GOT3 (cell line): ENCODE measurements at regions not wholly inside any gene's neighbourhood (a gene's known extent, or its start where the extent isn't known, plus 50 kb on each side); places are given as distances from the start of the nearest gene placed in this dataset.

Source experiments
- DNase-seq: peaks from one replicate; lab custom pipeline; 2025; ENCODE audit warnings: mixed read lengths; lab: John Stamatoyannopoulos, UW

GRCh38 chr16:26295625-26296304, 604.0 kb downstream of the HS3ST4 start:
- peak; percentile 2 for DNase-seq

DNA sequence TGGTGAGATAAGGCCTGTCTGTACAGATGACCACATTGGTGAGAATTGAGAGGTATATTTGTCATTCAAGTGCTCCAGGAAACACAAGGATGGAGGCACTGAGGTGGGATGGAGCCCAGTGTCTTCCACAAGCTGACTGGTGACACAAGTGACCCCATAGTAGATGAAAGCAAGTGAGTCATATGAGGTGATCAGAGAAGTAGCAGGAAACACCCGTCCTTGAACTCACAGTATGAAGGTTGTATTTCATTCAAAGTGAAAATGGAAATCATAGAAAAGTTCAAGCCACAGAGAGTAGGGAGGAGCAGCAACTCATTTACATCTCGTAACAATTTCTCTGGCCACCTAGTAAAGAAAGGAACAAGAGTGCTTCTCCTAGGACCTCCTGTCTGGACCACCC, 609.8 kb downstream of the HS3ST4 start:
- DNase-seq: no peak

- no peak for DNase-seq
Measured at GRCh38 chr16:26316683-26317464, 625.1 kb downstream of the HS3ST4 start.

DNA sequence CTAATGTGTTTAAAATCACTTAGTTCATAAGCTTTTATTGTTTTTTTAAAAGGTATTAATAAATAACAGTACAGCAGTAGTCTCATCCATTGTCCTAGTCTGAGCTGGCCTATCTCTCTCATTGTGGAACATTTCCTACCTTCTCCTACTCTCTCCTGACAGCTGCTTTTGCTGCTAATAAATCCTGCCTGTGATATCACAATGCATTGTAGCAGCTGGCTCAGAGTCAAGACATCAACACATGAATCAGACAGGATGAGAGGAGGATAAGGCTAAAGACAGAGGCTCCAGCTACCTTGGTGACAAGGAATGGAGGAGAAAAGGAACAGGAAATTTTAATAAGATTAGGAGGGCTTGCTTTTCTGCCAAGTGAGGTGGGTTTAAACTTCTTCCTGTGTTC, 626.1 kb downstream of the HS3ST4 start:
- no peak for DNase-seq

GRCh38 chr16:26330654-26331053, 638.9 kb downstream of the HS3ST4 start:
- DNase-seq: no peak

GRCh38 chr16:26334218-26335111, 642.7 kb downstream of the HS3ST4 start:
- no peak for DNase-seq

GRCh38 chr16:26335236-26335853, 643.6 kb downstream of the HS3ST4 start:
- DNase-seq: no peak

- DNase-seq: no peak
Measured at GRCh38 chr16:26342621-26343020, 650.9 kb downstream of the HS3ST4 start.

DNA sequence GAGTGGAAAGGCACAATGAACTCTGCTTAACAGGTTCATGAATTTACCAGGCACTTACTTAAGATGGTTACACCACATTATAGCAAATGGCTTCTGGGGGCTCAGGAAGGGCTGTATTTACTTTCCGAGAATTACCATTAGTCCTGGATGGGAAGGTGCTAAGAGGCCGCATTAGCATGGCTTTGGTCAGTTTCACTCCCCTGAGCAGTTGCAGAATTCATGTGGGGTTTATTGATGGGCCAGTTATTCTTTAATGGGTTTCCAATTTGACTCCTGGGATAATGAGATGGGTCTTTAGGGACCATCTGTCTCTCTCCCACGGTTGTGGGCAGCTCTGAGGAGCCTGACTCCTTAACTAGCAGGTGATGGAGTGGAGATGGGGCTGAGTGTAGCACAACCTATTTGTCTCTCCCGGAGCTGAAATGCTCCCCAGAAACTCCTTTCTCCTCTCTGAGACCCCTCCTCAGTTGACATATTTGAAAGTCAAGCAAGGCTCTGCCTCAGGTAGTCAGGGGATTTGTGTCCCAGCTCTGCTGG, 652.5 kb downstream of the HS3ST4 start:
- DNase-seq: no peak

DNA sequence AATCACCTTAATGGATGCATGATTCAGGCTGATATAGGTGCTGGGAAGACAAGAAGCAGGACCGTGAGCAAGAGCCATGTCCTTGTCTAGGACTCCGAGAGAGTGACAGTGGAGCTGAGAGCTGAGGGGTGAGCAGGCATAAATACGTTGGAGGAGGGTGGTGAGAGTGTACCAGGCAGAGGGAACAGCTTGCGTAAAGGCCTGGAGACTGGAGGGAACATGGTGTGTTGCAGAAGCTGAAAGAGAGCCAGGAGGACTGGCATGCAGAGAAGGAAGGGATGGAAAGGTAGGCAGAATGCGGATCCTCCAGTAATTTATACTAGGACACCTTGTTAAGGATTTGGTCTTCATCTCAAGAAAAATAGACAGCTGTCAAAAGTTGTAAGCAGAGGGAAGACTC, 653.2 kb downstream of the HS3ST4 start:
- DNase-seq: no peak

GRCh38 chr16:26345966-26346365, 654.2 kb downstream of the HS3ST4 start:
- DNase-seq: no peak

- DNase-seq: no peak
Measured at GRCh38 chr16:26348095-26348494, 656.3 kb downstream of the HS3ST4 start.

GRCh38 chr16:26360867-26361266, 669.1 kb downstream of the HS3ST4 start:
- no peak for DNase-seq

DNA sequence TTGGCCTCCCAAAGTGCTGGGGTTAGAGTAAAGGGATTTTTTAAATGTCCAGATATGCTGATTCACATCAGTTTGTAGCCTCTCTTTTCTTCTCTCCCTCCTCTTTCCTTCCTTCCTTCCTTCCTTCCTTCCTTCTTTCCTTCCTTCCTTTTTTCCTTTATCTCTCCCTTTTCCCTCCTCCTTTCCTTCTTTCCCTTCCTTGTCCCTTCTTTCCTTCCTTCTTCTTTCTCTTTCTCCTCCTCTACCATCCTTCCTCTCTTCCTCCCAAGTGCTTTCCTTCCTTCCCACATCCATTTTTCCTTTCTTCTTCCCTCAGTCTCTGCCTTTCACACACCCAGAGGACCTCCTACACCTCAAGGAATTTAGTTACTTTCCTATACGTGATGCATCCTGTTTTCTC, 671.8 kb downstream of the HS3ST4 start:
- no peak for DNase-seq

DNA sequence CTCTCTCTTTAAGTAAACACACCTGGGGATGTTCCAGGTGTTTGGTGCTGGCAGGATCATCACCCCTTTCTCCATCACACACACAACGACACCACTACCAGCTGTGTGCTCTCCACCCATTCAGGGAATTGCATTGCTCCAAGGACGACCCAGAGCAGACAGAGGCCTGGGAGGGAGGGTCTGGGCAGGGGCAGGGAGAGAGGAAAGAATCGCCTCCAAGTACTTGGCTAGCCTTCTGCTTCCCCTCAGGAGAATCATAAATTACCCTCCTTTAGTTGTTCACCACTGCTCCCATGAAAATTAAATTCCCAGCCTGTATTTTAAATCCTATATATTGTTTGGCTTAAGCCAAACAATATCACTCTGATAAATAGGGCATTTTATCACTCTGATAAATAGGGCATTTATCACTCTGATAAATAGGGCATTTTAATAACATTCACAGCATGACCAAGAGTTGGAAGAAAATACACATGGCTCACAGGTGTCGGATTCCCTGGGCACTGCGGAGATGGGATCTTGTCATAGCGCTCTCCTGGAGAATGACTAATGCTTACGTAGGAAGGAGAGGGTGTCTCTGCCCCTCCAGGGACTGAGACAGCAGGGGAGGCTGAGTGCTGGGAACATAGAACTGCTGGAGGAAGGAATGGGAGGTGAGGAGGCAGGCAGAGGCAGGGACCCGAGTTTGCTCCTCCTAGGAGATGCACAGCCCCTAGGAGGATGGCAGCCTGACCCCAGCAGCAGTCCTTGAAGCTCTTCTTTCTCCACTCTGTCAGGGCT, 673.6 kb downstream of the HS3ST4 start:
- DNase-seq: no peak

DNA sequence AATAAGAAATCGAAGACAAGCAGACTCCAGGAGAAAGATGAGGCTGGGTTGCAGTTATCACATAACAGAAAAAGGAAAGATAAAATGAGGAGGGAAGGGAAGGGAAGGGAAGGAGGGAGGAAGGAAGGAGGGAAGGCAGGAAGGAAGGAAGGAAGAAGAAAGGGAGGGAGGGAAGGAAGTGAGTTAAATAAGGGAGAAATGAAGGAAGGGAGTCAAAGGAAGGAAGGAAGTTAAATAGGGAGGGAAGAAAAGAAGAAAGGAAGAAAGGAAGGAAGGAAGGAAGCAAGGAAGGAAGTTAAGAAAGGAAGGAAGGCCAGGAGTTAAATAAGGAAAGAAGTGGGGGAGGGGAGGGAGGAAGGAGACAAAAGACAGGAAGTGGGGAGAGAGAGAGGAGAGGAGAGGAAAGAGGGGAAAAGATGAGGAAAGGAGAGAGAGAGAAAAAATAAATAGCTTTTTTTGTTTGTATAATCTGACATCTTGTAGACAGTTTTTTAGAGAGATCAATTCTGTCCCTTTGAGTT, 679.6 kb downstream of the HS3ST4 start:
- no peak for DNase-seq

- no peak for DNase-seq
Measured at GRCh38 chr16:26374279-26374925, 682.6 kb downstream of the HS3ST4 start.

GRCh38 chr16:26382586-26382985, 684.1 kb upstream of the C16orf82 start:
- no peak for DNase-seq

DNA sequence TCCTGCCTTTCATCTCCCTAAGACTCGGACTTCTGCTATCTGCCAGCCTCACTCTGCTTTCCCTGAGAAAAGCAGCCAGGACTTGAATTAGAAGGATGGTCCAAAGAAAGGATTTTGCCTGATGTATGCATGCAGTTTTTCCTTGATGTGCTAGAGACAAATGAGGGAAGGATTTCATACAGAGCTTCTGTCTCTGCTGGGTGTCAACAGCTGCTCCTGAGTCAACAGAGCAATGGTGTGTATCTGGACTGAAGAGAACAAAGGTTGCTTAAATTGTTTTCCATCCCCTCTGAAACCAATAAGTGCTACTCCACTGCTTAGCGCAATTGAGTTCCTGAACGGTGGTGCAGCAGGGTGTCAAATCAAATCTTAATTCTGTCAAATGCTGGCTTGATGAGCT, 680.6 kb upstream of the C16orf82 start:
- DNase-seq: no peak

DNA sequence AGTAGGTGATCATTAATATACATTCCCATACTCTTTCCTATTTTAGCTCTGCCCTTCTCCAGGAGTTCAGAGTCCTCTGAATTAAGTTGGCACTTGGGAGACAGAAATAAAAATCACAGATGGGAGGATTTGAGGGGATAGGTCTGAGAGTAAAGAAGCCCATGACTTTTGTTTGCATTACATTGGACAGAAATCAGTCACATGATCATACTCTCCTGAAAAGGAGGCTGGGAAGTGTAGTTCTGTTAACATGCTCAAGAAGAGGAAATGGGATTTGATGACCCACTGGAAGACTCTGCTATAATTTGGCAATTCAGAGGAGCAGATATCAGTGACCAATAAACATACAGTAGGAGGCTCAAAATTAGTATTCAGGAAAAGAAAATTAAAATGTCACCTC, 674.9 kb upstream of the C16orf82 start:
- DNase-seq: no peak
